AG04449 (cell line): ENCODE measurements at regions not wholly inside any gene's neighbourhood (a gene's known extent, or its start where the extent isn't known, plus 50 kb on each side); places are given as distances from the start of the nearest gene placed in this dataset.

Experiments
- CTCF ChIA-PET: fragments of 350-600 bp; formaldehyde crosslinking; extraction: SDS; loops from one replicate; lab custom pipeline; 2021; ENCODE audit warnings: antibody characterized with exemption; lab: Yijun Ruan, JAX
- POLR2A ChIA-PET: fragments of 400-600, 350-600 bp; formaldehyde crosslinking; extraction: SDS; loops from one replicate; lab custom pipeline; 2020; ENCODE audit warnings: antibody characterized with exemption, inconsistent platforms; lab: Yijun Ruan, JAX
- DNase-seq: peaks from one replicate; pipeline ENCODE4 v3.0.0-alpha.2; 2010; ENCODE audit warnings: low read depth, low spot score
- H3K4me3 ChIP-seq: 2 replicates; pipeline ENCODE4 v1.5.1; 2011; ENCODE audit warnings: low read depth, mild to moderate bottlenecking, control low read depth, low read length
- CTCF ChIP-seq: IDR thresholded peaks from one replicate; pipeline ENCODE4 v1.5.1; 2011; ENCODE audit warnings: mild to moderate bottlenecking, moderate library complexity, low read length, control low read depth, inconsistent platforms; ENCODE audit not compliant: insufficient read depth; ENCODE audit errors: missing control alignments

GRCh38 chr16:61596655-61597054, 439.6 kb downstream of the CDH8 start:
- DNase-seq: no peak
- ChIA-PET CTCF (no interaction called here), POLR2A (no interaction called here)
- TF ChIP-seq CTCF: no peak
- H3K4me3 ChIP-seq: no peak overlapping the region

GRCh38 chr16:61595605-61596004, 440.6 kb downstream of the CDH8 start:
- TF ChIP-seq CTCF: no peak
- ChIA-PET CTCF (no interaction called here), POLR2A (no interaction called here)
- H3K4me3 ChIP-seq: no peak overlapping the region
- DNase-seq: no peak

GRCh38 chr16:61590577-61590976, 445.7 kb downstream of the CDH8 start:
- POLR2A ChIA-PET: no interaction called here
- CTCF ChIA-PET: no interaction called here
- H3K4me3 ChIP-seq: no peak overlapping the region
- no peak for TF ChIP-seq CTCF
- no peak for DNase-seq

- TF ChIP-seq CTCF: no peak
- ChIA-PET CTCF (no interaction called here), POLR2A (no interaction called here)
- DNase-seq: no peak
- H3K4me3 ChIP-seq: no peak overlapping the region
These were observed 448.7 kb downstream of the CDH8 start for GRCh38 chr16:61587526-61587925.

- ChIA-PET CTCF (no interaction called here), POLR2A (no interaction called here)
- DNase-seq: no peak
- H3K4me3 ChIP-seq: no peak overlapping the region
- no peak for TF ChIP-seq CTCF
These were observed 454.7 kb downstream of the CDH8 start for GRCh38 chr16:61581417-61582046.

GRCh38 chr16:61580579-61580978, 455.7 kb downstream of the CDH8 start:
- CTCF ChIA-PET: no interaction called here

More at GRCh38 chr16:61580579-61580978, 455.7 kb downstream of the CDH8 start:
- DNase-seq: no peak
- POLR2A ChIA-PET: no interaction called here
- H3K4me3 ChIP-seq: no peak overlapping the region
- TF ChIP-seq CTCF: no peak
